Activated CD4-positive, alpha-beta T cell treated with anti-CD3 and anti-CD28 coated beads, Interleukin-2, amount 10 ng/mL, durations not matched to agents 7 days and 5 days (primary cell): ENCODE measurements at regions not wholly inside any gene's neighbourhood (a gene's known extent, or its start where the extent isn't known, plus 50 kb on each side); places are given as distances from the start of the nearest gene placed in this dataset.

Source experiments
- CTCF ChIA-PET: fragments of 350-600 bp; sonication (Branson Sonifier 250); formaldehyde crosslinking; loops from one replicate; lab custom pipeline; 2021; ENCODE audit warnings: antibody characterized with exemption; lab: Charles Lee
- POLR2A ChIA-PET: fragments of 350-600 bp; sonication (Branson Sonifier 250); formaldehyde crosslinking; loops from one replicate; lab custom pipeline; 2021; ENCODE audit warnings: antibody characterized with exemption; lab: Charles Lee
- DNase-seq: peaks from one replicate; pipeline ENCODE4 v3.0.0-alpha.2; 2020
- H3K27ac Mint-ChIP-seq: one replicate; pipeline ENCODE4 v1.8.0; 2021; ENCODE audit warnings: mild to moderate bottlenecking, moderate library complexity, mixed read lengths
- H3K27me3 Mint-ChIP-seq: one replicate; pipeline ENCODE4 v1.8.0; 2021; ENCODE audit warnings: mixed read lengths
- H3K36me3 Mint-ChIP-seq: one replicate; pipeline ENCODE4 v1.8.0; 2021; ENCODE audit warnings: low read depth, mixed read lengths
- H3K4me1 Mint-ChIP-seq: one replicate; pipeline ENCODE4 v1.8.0; 2021; ENCODE audit warnings: mixed read lengths
- H3K4me3 Mint-ChIP-seq: one replicate; pipeline ENCODE4 v1.8.0; 2021; ENCODE audit warnings: mild to moderate bottlenecking, moderate library complexity, mixed read lengths
- H3K9me3 Mint-ChIP-seq: one replicate; pipeline ENCODE4 v1.8.0; 2021; ENCODE audit warnings: mixed read lengths

GRCh38 chr4:148495463-148495862, 53.2 kb upstream of the NR3C2 start:
- Mint-ChIP-seq H3K27ac (no peak overlapping the region), H3K36me3 (no peaks in the 10 kb centered on the region), H3K4me3 (no peak overlapping the region), H3K27me3 (no peaks in the 10 kb centered on the region), H3K4me1 (no peaks in the 10 kb centered on the region), H3K9me3 (no peaks in the 10 kb centered on the region)
- POLR2A ChIA-PET, result no interaction called here
- CTCF ChIA-PET, result interaction anchor here (0.6 kb wide), 1 partner anchor 263 kb away, joined by 5 read pairs; no protein-coding TSS in a partner anchor
- DNase-seq, result no peak
